ENCODE measurements at regions not wholly inside any gene's neighbourhood (a gene's known extent, or its start where the extent isn't known, plus 50 kb on each side); places are given as distances from the start of the nearest gene placed in this dataset.
"Not testable (repeated sequence)": the region's sequence is repeated elsewhere in the genome, so short reads cannot be mapped to it uniquely, and the experiment has no call there.

DNA sequence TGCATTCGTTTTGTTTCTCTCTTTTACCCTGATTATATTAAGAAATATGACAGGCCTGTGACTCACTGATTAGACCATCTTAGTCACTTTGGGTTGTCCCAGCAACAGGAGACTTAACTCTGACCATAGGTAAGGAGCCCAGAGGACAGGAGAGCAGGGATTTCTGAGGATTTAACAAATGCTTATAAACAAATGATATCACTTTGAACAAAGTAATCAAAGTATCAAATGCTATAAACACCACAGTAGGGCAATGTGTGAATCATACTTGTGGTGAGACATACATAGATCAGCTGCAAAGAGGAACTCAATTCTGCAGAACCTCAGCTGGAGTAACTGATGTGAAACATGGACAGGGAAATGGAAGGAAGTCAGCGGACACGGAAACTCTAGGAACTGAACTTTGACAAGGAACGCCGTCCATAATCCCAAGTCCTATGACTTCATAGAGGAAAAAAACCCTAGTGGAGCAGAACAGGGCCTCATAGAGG, 190.6 kb upstream of the MSX2 start:
- in situ Hi-C loops (cut with MboI; ENCODE audit: low sequenced_read_pairs in 4 of 4): no loop called here
- DNase-seq: no peak
- Histone ChIP-seq H3K9me3 (no peaks in the 10 kb centered on the region), H3K27me3 (peaks cover 0 to 2% (median 0%) of the 10 kb centered on the region in 3 donors), H3K4me3 (no peak overlapping the region), H3K4me1 (no peaks in the 10 kb centered on the region), H3K36me3 (no peaks in the 10 kb centered on the region), H3K27ac (no peak overlapping the region)
- intact Hi-C loops (cut with DNase I; ENCODE audit: low total_unique reads): no loop called here
- ATAC-seq: no peak
- TF ChIP-seq, protein P1, sequence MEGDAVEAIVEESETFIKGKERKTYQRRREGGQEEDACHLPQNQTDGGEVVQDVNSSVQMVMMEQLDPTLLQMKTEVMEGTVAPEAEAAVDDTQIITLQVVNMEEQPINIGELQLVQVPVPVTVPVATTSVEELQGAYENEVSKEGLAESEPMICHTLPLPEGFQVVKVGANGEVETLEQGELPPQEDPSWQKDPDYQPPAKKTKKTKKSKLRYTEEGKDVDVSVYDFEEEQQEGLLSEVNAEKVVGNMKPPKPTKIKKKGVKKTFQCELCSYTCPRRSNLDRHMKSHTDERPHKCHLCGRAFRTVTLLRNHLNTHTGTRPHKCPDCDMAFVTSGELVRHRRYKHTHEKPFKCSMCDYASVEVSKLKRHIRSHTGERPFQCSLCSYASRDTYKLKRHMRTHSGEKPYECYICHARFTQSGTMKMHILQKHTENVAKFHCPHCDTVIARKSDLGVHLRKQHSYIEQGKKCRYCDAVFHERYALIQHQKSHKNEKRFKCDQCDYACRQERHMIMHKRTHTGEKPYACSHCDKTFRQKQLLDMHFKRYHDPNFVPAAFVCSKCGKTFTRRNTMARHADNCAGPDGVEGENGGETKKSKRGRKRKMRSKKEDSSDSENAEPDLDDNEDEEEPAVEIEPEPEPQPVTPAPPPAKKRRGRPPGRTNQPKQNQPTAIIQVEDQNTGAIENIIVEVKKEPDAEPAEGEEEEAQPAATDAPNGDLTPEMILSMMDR (IDR thresholded peaks at IDR 0.05 in 4 of 5, conservative IDR thresholded peaks at IDR 0.05 in 1 of 5): no peak

DNA sequence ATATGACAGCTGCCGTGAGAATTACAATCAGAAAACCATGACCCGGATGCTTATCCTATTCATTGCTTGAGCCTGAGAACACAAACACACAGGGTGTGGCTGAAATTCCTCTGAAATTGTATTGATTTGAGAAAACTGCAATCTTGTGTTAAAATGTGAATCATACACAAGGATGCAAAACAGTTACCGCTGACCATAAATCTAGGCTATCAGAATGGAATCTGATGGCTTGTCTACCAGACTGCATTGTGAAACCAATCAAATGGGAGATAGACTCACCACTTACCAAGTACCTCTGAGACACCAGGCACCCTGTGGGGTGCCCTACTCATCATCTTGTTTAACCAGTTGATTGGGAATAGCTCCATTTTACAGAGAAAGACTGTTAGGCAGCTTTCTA, 188.7 kb upstream of the MSX2 start:
- TF ChIP-seq, protein P1 (IDR thresholded peaks at IDR 0.05 in 4 of 5, conservative IDR thresholded peaks at IDR 0.05 in 1 of 5): no peak
- TF ChIP-seq POLR2A (IDR thresholded peaks at IDR 0.05): no peak
- no peak overlapping the region for H3K27ac ChIP-seq
- in situ Hi-C loops (cut with MboI; ENCODE audit: low sequenced_read_pairs in 4 of 4): no loop called here
- H3K4me1 ChIP-seq: no peaks in the 10 kb centered on the region
- no peaks in the 10 kb centered on the region for H3K9me3 ChIP-seq
- DNase-seq: no peak
- no peak overlapping the region for H3K4me3 ChIP-seq
- no peaks in the 10 kb centered on the region for H3K27me3 ChIP-seq
- no peak for ATAC-seq
- no peaks in the 10 kb centered on the region for H3K36me3 ChIP-seq
- intact Hi-C loops (cut with DNase I; ENCODE audit: low total_unique reads): no loop called here

DNA sequence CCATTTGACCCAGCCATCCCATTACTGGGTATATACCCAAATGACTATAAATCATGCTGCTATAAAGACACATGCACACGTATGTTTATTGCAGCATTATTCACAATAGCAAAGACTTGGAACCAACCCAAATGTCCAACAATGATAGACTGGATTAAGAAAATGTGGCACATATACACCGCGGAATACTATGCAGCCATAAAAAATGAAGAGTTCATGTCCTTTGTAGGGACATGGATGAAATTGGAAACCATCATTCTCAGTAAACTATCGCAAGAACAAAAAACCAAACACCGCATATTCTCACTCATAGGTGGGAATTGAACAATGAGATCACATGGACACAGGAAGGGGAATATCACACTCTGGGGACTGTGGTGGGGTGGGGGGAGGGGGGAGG, 184.6 kb upstream of the MSX2 start:
- H3K9me3 ChIP-seq; H3K4me3 ChIP-seq; H3K36me3 ChIP-seq; DNase-seq; intact Hi-C loops (cut with DNase I; ENCODE audit: low total_unique reads); ATAC-seq; H3K4me1 ChIP-seq; in situ Hi-C loops (cut with MboI; ENCODE audit: low sequenced_read_pairs in 4 of 4); H3K27me3 ChIP-seq; H3K27ac ChIP-seq: not testable (repeated sequence)

DNA sequence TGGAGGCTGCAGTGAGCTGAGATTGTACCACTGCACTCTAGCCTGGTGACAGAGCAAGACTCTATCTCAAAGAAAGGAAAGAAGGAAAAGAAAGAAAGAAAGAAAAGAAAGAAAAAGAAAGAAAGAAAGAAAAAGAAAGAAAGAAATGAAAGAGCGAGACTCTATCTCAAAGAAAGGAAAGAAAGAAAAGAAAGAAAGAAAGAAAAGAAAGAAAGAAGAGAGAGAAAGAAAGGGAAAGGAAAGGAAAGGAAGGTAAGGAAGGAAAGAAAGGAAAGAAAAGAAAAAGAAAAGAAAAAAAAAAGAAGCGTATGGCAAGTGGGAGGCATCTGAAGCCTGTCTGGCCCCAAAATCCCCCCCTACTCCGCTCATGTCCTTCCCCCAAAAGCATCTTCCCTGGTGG, 182.3 kb upstream of the MSX2 start:
- Histone ChIP-seq H3K4me1 (no peaks in the 10 kb centered on the region), H3K9me3 (no peaks in the 10 kb centered on the region), H3K27me3 (no peaks in the 10 kb centered on the region), H3K36me3 (no peaks in the 10 kb centered on the region), H3K4me3 (no peak overlapping the region), H3K27ac (no peak overlapping the region)
- intact Hi-C loops (cut with DNase I; ENCODE audit: low total_unique reads): no loop called here
- ATAC-seq: no peak
- TF ChIP-seq, protein P1 (IDR thresholded peaks at IDR 0.05 in 4 of 5, conservative IDR thresholded peaks at IDR 0.05 in 1 of 5): no peak
- TF ChIP-seq POLR2A (IDR thresholded peaks at IDR 0.05): no peak
- no peak for DNase-seq
- in situ Hi-C loops (cut with MboI; ENCODE audit: low sequenced_read_pairs in 4 of 4): no loop called here

DNA sequence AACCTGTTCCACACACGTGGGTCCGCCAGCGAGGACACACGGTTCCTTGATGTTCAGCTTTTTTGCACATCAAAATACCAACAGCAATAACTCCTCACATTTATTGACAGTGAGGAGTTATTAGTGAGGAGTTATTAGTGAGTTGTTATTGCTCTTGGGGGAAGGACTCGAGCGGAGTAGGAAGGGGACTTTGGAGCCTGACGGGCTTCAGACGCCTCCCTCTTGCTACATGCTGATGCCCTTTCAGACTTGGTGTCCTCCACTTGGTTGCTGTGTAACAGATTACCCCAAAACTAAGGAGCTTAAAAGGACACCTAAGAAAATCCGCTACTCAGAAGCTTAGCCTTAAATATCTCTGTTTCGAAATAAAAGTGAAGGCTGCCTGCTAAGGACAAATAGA, 181.9 kb upstream of the MSX2 start:
- Histone ChIP-seq H3K9me3 (no peaks in the 10 kb centered on the region), H3K4me1 (no peaks in the 10 kb centered on the region), H3K27me3 (no peaks in the 10 kb centered on the region), H3K27ac (no peak overlapping the region), H3K4me3 (no peak overlapping the region), H3K36me3 (no peaks in the 10 kb centered on the region)
- DNase-seq (no peak), ATAC-seq (no peak)
- in situ Hi-C loops (cut with MboI; ENCODE audit: low sequenced_read_pairs in 4 of 4) (no loop called here), intact Hi-C loops (cut with DNase I; ENCODE audit: low total_unique reads) (no loop called here)
- TF ChIP-seq POLR2A (IDR thresholded peaks at IDR 0.05): no peak
- TF ChIP-seq, protein P1 (IDR thresholded peaks at IDR 0.05 in 4 of 5, conservative IDR thresholded peaks at IDR 0.05 in 1 of 5): no peak

Data from gastrocnemius medialis (tissue), 4 donors.